ENCODE measurements at regions not wholly inside any gene's neighbourhood (a gene's known extent, or its start where the extent isn't known, plus 50 kb on each side); places are given as distances from the start of the nearest gene placed in this dataset.

GRCh38 chr9:22288661-22289060, 158.0 kb upstream of the DMRTA1 start:
- DNase-seq = no peak

GRCh38 chr9:22307013-22307711, 139.5 kb upstream of the DMRTA1 start:
- DNase-seq = no peak

GRCh38 chr9:22308177-22308576, 138.4 kb upstream of the DMRTA1 start:
- no peak for DNase-seq

- no peak for DNase-seq
Measured at GRCh38 chr9:22316645-22317044, 130.0 kb upstream of the DMRTA1 start.

DNA sequence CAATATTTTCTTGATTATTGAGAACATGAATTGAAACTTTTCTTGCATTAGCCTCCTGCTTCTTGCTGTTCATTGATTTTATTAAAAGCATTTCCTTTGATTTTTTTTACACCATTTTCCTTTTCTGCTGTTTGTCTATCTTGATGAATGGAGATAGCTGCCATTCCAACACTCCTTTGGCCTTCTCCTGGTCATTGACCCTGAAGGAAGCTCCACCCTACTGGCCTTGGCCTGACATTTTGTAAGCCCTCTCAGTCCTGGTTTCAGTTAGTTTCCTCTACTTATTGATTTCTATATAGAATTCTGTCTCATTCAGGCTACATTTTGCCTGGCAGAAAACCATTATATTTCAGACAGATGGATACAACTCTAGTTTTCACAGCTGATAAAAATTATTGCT, 115.1 kb upstream of the DMRTA1 start:
- no peak for DNase-seq

DNA sequence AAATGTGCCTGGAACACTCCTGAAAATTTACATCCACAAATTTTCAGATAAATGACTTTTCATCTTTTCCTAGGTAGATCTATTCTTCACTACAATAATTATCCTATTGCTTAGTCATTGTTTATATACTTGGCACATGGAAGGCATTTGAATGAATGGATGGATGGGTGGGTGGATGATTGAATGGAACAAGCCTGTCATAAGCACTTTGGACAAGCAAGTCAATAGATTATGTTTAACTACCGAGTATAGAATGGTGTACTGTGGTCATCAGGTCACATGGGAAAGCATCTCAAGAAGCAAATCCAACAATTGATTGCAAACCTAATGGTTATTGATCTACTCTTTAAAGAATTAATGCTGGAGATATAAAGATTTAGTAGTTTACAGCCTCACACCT, 114.4 kb upstream of the DMRTA1 start:
- no peak for DNase-seq

DNA sequence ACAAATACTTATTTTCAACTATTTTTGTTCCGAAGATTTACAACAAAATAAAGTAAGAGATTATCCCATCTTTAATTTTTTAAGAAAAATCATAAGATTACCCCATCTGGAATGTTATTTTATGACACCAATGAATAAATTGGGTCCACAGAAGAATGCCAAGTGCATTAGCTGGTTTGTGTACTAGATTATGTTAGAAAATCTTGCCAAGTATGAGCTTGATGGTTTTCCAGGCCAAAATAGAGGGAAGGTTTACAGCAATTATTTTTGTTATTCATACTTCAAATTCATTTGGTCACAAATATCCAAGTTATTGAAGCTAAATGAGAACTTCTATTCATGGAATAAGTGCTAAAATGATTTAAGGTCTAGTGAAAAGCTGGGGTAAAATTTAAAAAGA, 109.4 kb upstream of the DMRTA1 start:
- DNase-seq = no peak

GRCh38 chr9:22342491-22343217, 104.0 kb upstream of the DMRTA1 start:
- DNase-seq = no peak

GRCh38 chr9:22343218-22343611, 103.4 kb upstream of the DMRTA1 start:
- no peak for DNase-seq

GRCh38 chr9:22354699-22355384, 91.8 kb upstream of the DMRTA1 start:
- DNase-seq = no peak

DNA sequence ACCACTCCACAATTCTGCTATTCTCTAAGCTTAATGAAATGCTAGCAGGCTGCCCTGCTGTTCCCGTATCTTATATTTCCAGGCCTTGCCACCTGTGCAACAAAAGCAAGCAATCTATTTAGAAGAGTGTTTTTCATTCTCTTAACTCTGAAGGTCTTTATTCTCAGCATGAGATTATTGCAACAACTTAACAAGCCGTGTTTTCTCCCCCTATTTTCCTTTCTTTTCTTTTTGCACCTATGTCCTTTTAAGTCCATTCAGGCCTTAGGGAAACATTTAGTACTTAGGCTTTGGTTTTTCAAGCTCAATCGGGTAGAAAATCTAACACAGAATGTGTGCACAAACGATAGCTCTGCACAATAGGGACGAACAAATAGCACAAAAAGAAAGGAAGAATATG, 89.6 kb upstream of the DMRTA1 start:
- DNase-seq = no peak

GRCh38 chr9:22363421-22363887, 83.2 kb upstream of the DMRTA1 start:
- DNase-seq = no peak

DNA sequence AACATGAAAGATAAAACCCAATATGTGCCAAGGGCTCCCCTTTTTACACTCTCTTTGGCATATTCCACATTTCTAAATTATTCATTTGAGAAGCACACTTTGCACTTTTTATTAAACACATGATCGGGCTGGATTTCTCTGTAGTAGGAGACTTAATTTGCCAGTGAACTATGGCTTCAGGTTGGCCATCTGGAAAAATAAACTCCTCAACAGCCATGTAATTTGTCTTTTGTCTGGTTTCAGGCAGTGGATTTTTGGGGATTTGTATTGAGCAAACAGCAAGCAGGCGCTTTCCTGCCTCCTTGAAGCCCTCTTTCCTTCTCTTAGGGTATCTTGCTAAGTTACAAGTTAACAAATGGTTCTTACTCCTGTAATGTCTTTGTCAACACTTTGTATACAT, 73.0 kb upstream of the DMRTA1 start:
- no peak for DNase-seq

DNA sequence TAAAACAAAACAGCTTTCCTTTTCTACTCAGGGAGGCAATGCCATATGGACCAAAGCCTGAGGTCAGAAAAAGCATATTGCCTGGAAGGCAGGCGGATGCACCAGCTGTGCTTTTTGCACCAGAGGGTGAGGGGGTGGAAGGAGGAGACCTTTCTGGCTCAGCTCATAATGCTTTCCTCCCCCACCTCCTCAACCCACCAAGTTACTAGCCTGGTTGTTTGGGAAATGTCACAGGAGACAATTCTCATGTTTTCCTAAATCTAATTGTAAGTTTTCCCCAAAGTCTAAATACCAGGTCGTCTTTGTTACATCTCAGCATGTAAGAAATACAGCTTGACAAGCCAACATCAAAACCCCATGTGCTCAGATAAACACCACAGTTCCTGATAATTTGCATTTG, 72.6 kb upstream of the DMRTA1 start:
- DNase-seq = no peak

DNA sequence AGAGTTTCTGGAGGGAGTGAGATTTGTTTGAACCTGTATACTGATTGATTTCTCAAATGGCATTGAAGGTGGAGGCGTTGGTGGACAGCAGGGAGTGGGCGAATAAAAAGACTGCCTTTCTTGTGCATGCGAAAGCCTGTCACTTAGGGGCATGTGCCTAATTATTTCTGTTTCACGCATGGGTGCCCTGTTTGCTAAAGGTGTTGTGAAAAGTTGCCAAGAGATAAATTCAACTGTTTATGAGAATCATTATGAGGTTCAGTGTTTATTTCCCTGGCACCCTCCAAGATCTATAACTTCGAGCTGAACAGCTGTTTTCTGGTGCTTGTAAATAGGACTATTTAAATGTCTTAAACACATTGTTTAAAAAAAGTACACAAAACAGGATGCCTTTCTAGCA, 67.4 kb upstream of the DMRTA1 start:
- no peak for DNase-seq

- DNase-seq = no peak
Measured at GRCh38 chr9:22381170-22381569, 65.5 kb upstream of the DMRTA1 start.

DNA sequence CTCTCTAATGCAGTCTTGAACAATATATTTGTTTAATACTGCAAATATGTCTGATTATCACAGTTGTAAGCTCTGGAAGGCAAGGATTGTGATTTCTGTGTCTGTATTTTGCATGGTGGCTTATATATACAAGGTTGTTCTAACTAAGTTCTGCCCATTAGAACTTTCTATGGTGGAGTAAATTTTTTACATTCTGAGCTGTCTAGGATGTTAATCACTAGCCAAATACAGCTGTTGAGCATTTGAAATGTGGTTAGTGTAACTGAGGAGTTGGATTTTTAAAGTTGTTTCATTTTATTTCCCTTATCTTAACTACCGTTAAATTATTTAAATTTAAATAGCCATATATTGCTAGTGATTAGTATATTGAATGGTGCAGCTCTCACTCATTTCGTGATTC, 64.3 kb upstream of the DMRTA1 start:
- no peak for DNase-seq

DNA sequence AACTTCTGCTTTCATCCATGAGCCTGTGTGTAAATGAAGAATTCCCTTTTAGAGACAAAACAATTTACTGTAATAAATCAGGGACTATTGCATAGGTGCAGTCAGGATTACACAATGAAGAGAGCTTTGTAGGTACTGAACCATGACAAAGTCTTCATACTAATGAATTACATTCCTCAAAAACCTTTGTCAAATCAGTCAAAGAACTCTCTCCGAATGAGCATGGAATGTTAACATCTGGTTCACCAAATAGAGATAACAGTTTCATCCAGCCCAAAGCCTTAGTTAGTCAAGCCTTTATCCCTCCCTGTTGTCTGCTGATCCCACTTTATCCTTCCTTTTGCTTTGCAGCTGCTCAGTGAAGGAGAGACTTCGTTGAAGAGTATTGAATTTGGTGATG, 62.9 kb upstream of the DMRTA1 start:
- no peak for DNase-seq

DNA sequence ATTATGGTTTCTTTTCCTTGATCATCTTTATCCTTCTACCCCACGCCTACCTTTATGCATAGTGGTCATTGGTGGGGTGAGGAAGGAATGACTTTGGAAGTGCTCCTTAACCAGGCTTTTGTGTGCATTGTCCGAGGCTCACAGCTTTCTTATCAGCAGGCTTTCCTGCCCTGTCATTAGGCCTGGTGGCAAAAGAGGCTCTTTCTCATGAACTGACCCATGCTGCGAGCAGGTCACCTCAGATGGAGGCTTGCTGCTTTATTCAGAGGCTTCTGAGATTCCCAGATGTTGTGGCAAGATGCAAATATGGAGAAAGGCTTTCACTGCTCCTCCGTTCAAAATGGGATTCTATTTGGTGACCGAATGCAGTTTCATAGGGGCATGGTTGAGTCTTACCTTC, 57.4 kb upstream of the DMRTA1 start:
- no peak for DNase-seq

DNA sequence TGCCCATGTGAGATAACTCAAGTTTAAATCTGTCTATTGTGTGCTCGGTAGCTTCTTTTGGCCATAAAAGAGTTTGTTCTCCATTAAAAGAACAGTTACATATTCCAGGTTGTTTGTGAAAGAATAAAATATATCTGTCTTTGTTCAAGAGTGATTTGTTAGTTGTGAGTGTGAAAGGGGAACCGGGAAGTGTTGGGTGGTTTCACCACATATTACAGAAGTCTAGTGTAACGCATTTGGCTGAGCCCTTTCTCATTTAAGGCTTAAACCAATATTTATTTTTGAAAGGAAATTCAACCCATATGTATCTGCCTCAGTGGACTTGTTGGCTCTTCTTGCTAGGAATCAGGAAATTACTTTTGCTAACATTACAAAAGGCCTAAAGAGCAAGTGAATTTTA, 54.1 kb upstream of the DMRTA1 start:
- DNase-seq = no peak

DNA sequence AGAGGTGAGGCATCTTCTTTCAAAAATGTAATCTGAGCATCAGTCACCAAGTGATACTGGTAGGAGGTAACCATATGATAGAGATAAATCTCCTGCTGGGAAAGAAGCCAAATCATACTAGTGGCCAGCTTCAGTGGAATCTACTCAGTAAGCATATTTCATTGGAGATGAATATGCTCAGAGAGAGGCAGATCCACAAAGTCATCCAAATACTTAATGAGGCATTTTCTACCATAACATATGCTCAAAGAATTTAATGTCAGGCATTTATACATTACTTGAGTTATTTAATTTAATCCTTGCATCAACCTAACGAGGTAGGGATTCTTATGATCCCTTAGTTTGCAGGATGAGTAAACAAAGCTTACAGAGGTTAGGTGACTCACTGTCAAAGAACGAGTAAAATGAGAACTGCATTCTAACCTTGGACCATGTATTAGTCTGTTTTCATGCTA, 50.9 kb upstream of the DMRTA1 start:
- no peak for DNase-seq

All from bone marrow (tissue), 2 donors.